Lung (tissue), 11 donors: ENCODE measurements at regions not wholly inside any gene's neighbourhood (a gene's known extent, or its start where the extent isn't known, plus 50 kb on each side); places are given as distances from the start of the nearest gene placed in this dataset.

ENCODE experiments used
- ATAC-seq: fragments of 200-7000 bp; cut with Tn5 transposase; one replicate; pipeline ENCODE4 v1.9.1; 2020; ENCODE audit warnings: moderate number of reproducible peaks; ENCODE audit not compliant: insufficient read depth, low FRiP score
- DNase-seq, 3 donors: peaks; one replicate each; pipeline ENCODE4 v3.0.0-alpha.2; 2013 to 2017
- H3K27ac ChIP-seq, 2 donors: one replicate each; pipeline ENCODE4 v1.5.1; 2013; ENCODE audit warnings: mild to moderate bottlenecking in 2 of 2, moderate library complexity in 2 of 2, control low read depth in 1 of 2, inconsistent platforms in 1 of 2, low read depth in 1 of 2, low read length in 1 of 2
- H3K27me3 ChIP-seq, 3 donors: one replicate each; pipeline ENCODE4 v1.5.1; 2013; ENCODE audit warnings: low read length in 2 of 3; ENCODE audit not compliant: control insufficient read depth in 3 of 3, insufficient read depth in 3 of 3
- H3K36me3 ChIP-seq, 4 donors: one replicate each; pipeline ENCODE4 v1.5.1; 2013; ENCODE audit warnings: low read length in 4 of 4, mild to moderate bottlenecking in 1 of 4, moderate library complexity in 1 of 4; ENCODE audit not compliant: control insufficient read depth in 4 of 4, insufficient read depth in 4 of 4
- H3K4me1 ChIP-seq, 5 donors: one replicate each; pipeline ENCODE4 v1.5.1; 2013; ENCODE audit warnings: low read length in 5 of 5, mild to moderate bottlenecking in 2 of 5, moderate library complexity in 1 of 5; ENCODE audit not compliant: control insufficient read depth in 5 of 5, insufficient read depth in 5 of 5
- H3K4me3 ChIP-seq: one replicate; pipeline ENCODE4 v1.5.1; 2013; ENCODE audit warnings: mild to moderate bottlenecking, control low read depth, moderate library complexity
- H3K9ac ChIP-seq, 2 donors: one replicate each; pipeline ENCODE4 v1.5.1; 2013; ENCODE audit warnings: low read length in 2 of 2, control low read depth in 1 of 2; ENCODE audit not compliant: insufficient read depth in 1 of 2
- H3K9me3 ChIP-seq, 4 donors: one replicate each; pipeline ENCODE4 v1.5.1; 2013; ENCODE audit warnings: low read length in 3 of 4, mild to moderate bottlenecking in 1 of 4, moderate library complexity in 1 of 4; ENCODE audit not compliant: control insufficient read depth in 4 of 4, insufficient read depth in 3 of 4
- WGBS, 2 donors: extraction: QIAGEN DNeasy Blood & Tissue Kit; methylation state at CpG; one replicate each; pipeline ENCODE4 v1.1.7; 2013; 5-methylcytosine and 5-hydroxymethylcytosine counted together
- TF ChIP-seq, protein P1 (sequence below): IDR thresholded peaks from 2 replicates; pipeline ENCODE4 v1.5.1; 2012; ENCODE audit warnings: mild to moderate bottlenecking; ENCODE audit errors: control extremely low read depth, extremely low read depth
- donor health status: control.
- donor health status: control.
- donor health status: Bipolar disorder and iron deficiency.
- donor health status: healthy.
- donor health status: DM: yes; HTN: yes; CAD: no.

DNA sequence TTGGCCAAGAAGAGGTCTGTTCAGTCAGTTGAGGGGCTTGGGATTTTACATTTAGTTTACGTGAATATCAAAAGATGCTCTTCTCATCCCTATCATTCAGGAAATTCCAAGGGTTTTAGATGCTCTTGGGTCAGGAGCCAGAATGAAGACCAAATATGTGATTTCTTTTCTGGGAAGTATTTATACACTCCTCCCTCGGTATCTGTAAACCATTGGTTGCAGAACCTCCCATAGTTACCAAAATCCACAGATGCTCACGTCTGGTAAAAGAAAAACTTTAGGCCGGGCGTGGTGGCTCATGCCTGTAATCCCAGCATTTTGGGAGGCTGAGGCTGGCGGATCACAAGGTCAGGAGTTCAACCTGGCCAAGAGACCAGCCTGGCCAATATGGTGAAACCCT is 75.9 kb downstream of the TNFAIP2 start:
- H3K4me1 ChIP-seq = peaks cover 0 to 11% (median 1%) of the 10 kb centered on the region in 5 donors
- ATAC-seq = no peak
- no peaks in the 10 kb centered on the region for H3K27me3 ChIP-seq
- no peaks in the 10 kb centered on the region for H3K36me3 ChIP-seq
- TF ChIP-seq, protein P1, sequence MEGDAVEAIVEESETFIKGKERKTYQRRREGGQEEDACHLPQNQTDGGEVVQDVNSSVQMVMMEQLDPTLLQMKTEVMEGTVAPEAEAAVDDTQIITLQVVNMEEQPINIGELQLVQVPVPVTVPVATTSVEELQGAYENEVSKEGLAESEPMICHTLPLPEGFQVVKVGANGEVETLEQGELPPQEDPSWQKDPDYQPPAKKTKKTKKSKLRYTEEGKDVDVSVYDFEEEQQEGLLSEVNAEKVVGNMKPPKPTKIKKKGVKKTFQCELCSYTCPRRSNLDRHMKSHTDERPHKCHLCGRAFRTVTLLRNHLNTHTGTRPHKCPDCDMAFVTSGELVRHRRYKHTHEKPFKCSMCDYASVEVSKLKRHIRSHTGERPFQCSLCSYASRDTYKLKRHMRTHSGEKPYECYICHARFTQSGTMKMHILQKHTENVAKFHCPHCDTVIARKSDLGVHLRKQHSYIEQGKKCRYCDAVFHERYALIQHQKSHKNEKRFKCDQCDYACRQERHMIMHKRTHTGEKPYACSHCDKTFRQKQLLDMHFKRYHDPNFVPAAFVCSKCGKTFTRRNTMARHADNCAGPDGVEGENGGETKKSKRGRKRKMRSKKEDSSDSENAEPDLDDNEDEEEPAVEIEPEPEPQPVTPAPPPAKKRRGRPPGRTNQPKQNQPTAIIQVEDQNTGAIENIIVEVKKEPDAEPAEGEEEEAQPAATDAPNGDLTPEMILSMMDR = no peak
- WGBS, 2 donors = 70 to 82% methylated on average over 6 of the region's 6 CpGs
- no peak overlapping the region for H3K4me3 ChIP-seq
- H3K9ac ChIP-seq = no peak overlapping the region
- no peak overlapping the region for H3K27ac ChIP-seq
- DNase-seq = peak in 1 of 3 donors; percentile 12
- peaks cover 0 to 15% (median 2%) of the 10 kb centered on the region in 4 donors for H3K9me3 ChIP-seq

DNA sequence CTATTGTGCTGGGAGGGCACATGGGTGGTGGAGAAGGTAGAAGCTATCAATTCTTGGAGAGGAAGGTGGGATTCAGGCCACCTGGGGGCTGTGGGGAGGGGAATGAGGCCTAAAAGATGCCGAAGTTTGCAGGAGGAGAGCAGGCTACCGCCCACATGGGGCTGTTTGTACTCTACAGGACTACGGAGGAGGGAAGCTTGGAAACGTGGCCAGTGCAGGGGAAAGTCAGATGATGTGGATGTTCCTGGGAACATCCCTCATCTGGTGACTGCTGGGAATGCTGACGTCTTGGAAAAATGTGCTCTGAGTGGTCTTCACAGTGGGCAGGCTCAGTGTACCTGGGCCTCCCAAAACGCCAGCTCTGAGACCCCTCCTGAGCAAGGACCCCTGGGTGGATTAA is 78.5 kb downstream of the TNFAIP2 start:
- ATAC-seq = no peak
- no peaks in the 10 kb centered on the region for H3K36me3 ChIP-seq
- peaks cover 0 to 29% (median 6%) of the 10 kb centered on the region in 4 donors for H3K9me3 ChIP-seq
- no peak overlapping the region for H3K9ac ChIP-seq
- H3K4me3 ChIP-seq = no peak overlapping the region
- no peak overlapping the region for H3K27ac ChIP-seq
- H3K27me3 ChIP-seq = peaks cover 0 to 4% (median 3%) of the 10 kb centered on the region in 3 donors
- DNase-seq = peak in 1 of 3 donors; percentile 12
- TF ChIP-seq, protein P1 = no peak
- WGBS, 2 donors = 82% methylated on average over 6 of the region's 6 CpGs
- peaks cover 0 to 9% (median 4%) of the 10 kb centered on the region in 5 donors for H3K4me1 ChIP-seq

DNA sequence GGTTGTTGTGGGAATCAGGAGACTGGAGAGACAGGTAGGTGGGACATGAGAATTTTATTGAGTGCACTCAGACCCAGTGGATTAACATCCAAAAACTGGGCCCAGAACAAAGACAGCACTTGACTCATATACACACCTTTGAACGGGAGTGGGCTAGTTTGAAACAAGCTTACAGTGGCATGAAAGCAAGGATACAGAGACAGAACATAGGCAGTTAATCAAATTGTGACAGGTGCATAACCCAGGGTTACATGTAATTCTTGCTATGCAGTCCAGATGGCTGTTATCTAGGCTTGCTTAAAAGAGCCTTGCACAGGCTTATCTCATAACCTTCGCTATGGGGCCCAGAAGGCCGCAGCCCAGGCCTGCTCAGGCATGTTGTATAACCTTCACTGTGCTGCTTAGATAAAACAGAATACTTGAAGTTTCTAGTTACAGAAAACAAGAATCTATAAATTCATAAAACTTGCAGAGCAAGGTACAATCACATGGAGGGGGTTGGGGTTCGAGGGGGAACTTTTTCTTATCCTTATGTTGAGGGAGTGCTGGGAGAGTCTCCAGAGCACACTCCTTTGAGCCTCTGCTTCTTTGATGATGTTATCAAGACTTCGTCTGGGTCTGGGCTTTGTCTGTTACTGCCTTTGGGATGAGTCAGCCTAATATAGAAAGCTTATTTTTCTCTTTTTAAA is 81.7 kb downstream of the TNFAIP2 start:
- no peak overlapping the region for H3K4me3 ChIP-seq
- H3K9ac ChIP-seq = no peak overlapping the region
- H3K27ac ChIP-seq = no peak overlapping the region
- TF ChIP-seq, protein P1 = no peak
- ATAC-seq = no peak
- no peaks in the 10 kb centered on the region for H3K36me3 ChIP-seq
- H3K9me3 ChIP-seq = peaks cover 0 to 29% (median 6%) of the 10 kb centered on the region in 4 donors
- H3K4me1 ChIP-seq = peaks cover 0 to 10% (median 6%) of the 10 kb centered on the region in 5 donors
- WGBS, 2 donors = 85 to 90% methylated on average over 5 of the region's 5 CpGs
- H3K27me3 ChIP-seq = peaks cover 0 to 22% (median 10%) of the 10 kb centered on the region in 3 donors
- DNase-seq = no peak
